GM12874 (cell line): ENCODE measurements at regions not wholly inside any gene's neighbourhood (a gene's known extent, or its start where the extent isn't known, plus 50 kb on each side); places are given as distances from the start of the nearest gene placed in this dataset.

Source experiments
- CTCF ChIP-seq: IDR thresholded peaks from 2 replicates; pipeline ENCODE4 v1.5.1; 2011; ENCODE audit warnings: low read depth, mild to moderate bottlenecking, control low read depth, low read length, moderate library complexity; ENCODE audit not compliant: insufficient read depth

- TF ChIP-seq CTCF = no peak
Observed at GRCh38 chr1:57982852-57983251, 559.0 kb upstream of the DAB1 start.

- no peak for TF ChIP-seq CTCF
Observed at GRCh38 chr1:57976216-57976615, 552.4 kb upstream of the DAB1 start.

GRCh38 chr1:57968321-57968720, 544.5 kb upstream of the DAB1 start:
- no peak for TF ChIP-seq CTCF

- TF ChIP-seq CTCF = no peak
Observed at GRCh38 chr1:57966751-57967406, 543.0 kb upstream of the DAB1 start.

GRCh38 chr1:57966340-57966739, 542.5 kb upstream of the DAB1 start:
- no peak for TF ChIP-seq CTCF

- no peak for TF ChIP-seq CTCF
Observed at GRCh38 chr1:57963581-57963980, 539.7 kb upstream of the DAB1 start.

GRCh38 chr1:57959531-57960241, 535.8 kb upstream of the DAB1 start:
- TF ChIP-seq CTCF = no peak
